ENCODE measurements at regions not wholly inside any gene's neighbourhood (a gene's known extent, or its start where the extent isn't known, plus 50 kb on each side); places are given as distances from the start of the nearest gene placed in this dataset.

- DNase-seq: no peak
- H3K36me3 ChIP-seq: no peaks in the 10 kb centered on the region
- H3K4me1 ChIP-seq: no peaks in the 10 kb centered on the region
- no peak overlapping the region for H3K4me3 ChIP-seq
- no peak overlapping the region for H3K27ac ChIP-seq
- no peaks in the 10 kb centered on the region for H3K9me3 ChIP-seq (replicated peaks)
- peaks cover 17% of the 10 kb centered on the region; the same call in 1 of the 2 replicates for H3K27me3 ChIP-seq
Observed at GRCh38 chr1:5222626-5223025, 568.2 kb downstream of the AJAP1 start.

- H3K36me3 ChIP-seq: no peaks in the 10 kb centered on the region
Observed at GRCh38 chr1:5221451-5221850, 567.0 kb downstream of the AJAP1 start.

GRCh38 chr1:5220821-5221220 lies 566.4 kb downstream of the AJAP1 start:
- Histone ChIP-seq H3K27ac (no peak overlapping the region), H3K9me3 (replicated peaks) (no peaks in the 10 kb centered on the region), H3K4me3 (no peak overlapping the region), H3K27me3 (peaks cover 4% of the 10 kb centered on the region; the same call in 1 of the 2 replicates), H3K4me1 (no peaks in the 10 kb centered on the region), H3K36me3 (no peaks in the 10 kb centered on the region)
- DNase-seq: no peak

More at GRCh38 chr1:5221451-5221850, 567.0 kb downstream of the AJAP1 start:
- Histone ChIP-seq H3K4me3 (no peak overlapping the region), H3K27me3 (peaks cover 8% of the 10 kb centered on the region; the same call in 1 of the 2 replicates), H3K9me3 (replicated peaks) (no peaks in the 10 kb centered on the region), H3K27ac (no peak overlapping the region), H3K4me1 (no peaks in the 10 kb centered on the region)
- no peak for DNase-seq

GRCh38 chr1:5220421-5220820 lies 566.0 kb downstream of the AJAP1 start:
- H3K27ac ChIP-seq: no peak overlapping the region
- H3K27me3 ChIP-seq: peaks cover under 1% of the 10 kb centered on the region; the same call in 1 of the 2 replicates
- no peak for DNase-seq
- H3K4me3 ChIP-seq: no peak overlapping the region
- no peaks in the 10 kb centered on the region for H3K9me3 ChIP-seq (replicated peaks)
- no peaks in the 10 kb centered on the region for H3K36me3 ChIP-seq
- H3K4me1 ChIP-seq: no peaks in the 10 kb centered on the region

- Histone ChIP-seq H3K4me3 (no peak overlapping the region), H3K9me3 (replicated peaks) (no peaks in the 10 kb centered on the region), H3K27me3 (peaks cover 5% of the 10 kb centered on the region), H3K27ac (no peak overlapping the region), H3K4me1 (no peaks in the 10 kb centered on the region), H3K36me3 (no peaks in the 10 kb centered on the region)
- DNase-seq: no peak
Observed at GRCh38 chr1:5200006-5200405, 545.6 kb downstream of the AJAP1 start.

GRCh38 chr1:5198328-5198727 lies 543.9 kb downstream of the AJAP1 start:
- Histone ChIP-seq H3K27ac (no peak overlapping the region), H3K9me3 (replicated peaks) (no peaks in the 10 kb centered on the region), H3K4me1 (no peaks in the 10 kb centered on the region), H3K36me3 (no peaks in the 10 kb centered on the region), H3K27me3 (peaks cover 5% of the 10 kb centered on the region), H3K4me3 (no peak overlapping the region)
- DNase-seq: peak in 1 of 2 experiments; percentile 19

- no peak for DNase-seq
- Histone ChIP-seq H3K27me3 (peaks cover 2% of the 10 kb centered on the region; the same call in 1 of the 2 replicates), H3K4me3 (no peak overlapping the region), H3K9me3 (replicated peaks) (no peaks in the 10 kb centered on the region), H3K27ac (no peak overlapping the region), H3K36me3 (no peaks in the 10 kb centered on the region), H3K4me1 (no peaks in the 10 kb centered on the region)
Observed at GRCh38 chr1:5191470-5191869, 537.1 kb downstream of the AJAP1 start.

- H3K27ac ChIP-seq: no peak overlapping the region
- peak in 1 of 2 experiments; percentile 11 for DNase-seq
- 0 out of 2 replicates have a peak, but pooled peaks cover 6% of the 10 kb centered on the region for H3K27me3 ChIP-seq
- H3K4me1 ChIP-seq: no peaks in the 10 kb centered on the region
- no peaks in the 10 kb centered on the region for H3K36me3 ChIP-seq
- H3K9me3 ChIP-seq (replicated peaks): no peaks in the 10 kb centered on the region
- H3K4me3 ChIP-seq: no peak overlapping the region
Observed at GRCh38 chr1:5189384-5189783, 535.0 kb downstream of the AJAP1 start.

GRCh38 chr1:5165762-5166161 lies 511.4 kb downstream of the AJAP1 start:
- Histone ChIP-seq H3K27ac (no peak overlapping the region), H3K9me3 (replicated peaks) (no peaks in the 10 kb centered on the region), H3K27me3 (no peaks in the 10 kb centered on the region), H3K4me1 (no peaks in the 10 kb centered on the region), H3K4me3 (no peak overlapping the region), H3K36me3 (no peaks in the 10 kb centered on the region)
- peak in 1 of 2 experiments; percentile 9 for DNase-seq

GRCh38 chr1:5164158-5164557 lies 509.7 kb downstream of the AJAP1 start:
- Histone ChIP-seq H3K27me3 (no peaks in the 10 kb centered on the region), H3K9me3 (replicated peaks) (no peaks in the 10 kb centered on the region), H3K4me3 (no peak overlapping the region), H3K27ac (no peak overlapping the region), H3K36me3 (no peaks in the 10 kb centered on the region), H3K4me1 (no peaks in the 10 kb centered on the region)
- DNase-seq: no peak

GRCh38 chr1:5161372-5161771 lies 507.0 kb downstream of the AJAP1 start:
- Histone ChIP-seq H3K27ac (no peak overlapping the region), H3K36me3 (no peaks in the 10 kb centered on the region), H3K4me3 (no peak overlapping the region), H3K9me3 (replicated peaks) (no peaks in the 10 kb centered on the region), H3K4me1 (no peaks in the 10 kb centered on the region), H3K27me3 (no peaks in the 10 kb centered on the region)
- no peak for DNase-seq

GRCh38 chr1:5157175-5157574 lies 502.8 kb downstream of the AJAP1 start:
- no peak overlapping the region for H3K27ac ChIP-seq
- H3K36me3 ChIP-seq: no peaks in the 10 kb centered on the region
- no peaks in the 10 kb centered on the region for H3K4me1 ChIP-seq
- no peaks in the 10 kb centered on the region for H3K9me3 ChIP-seq (replicated peaks)
- DNase-seq: no peak
- H3K4me3 ChIP-seq: no peak overlapping the region
- H3K27me3 ChIP-seq: 0 out of 2 replicates have a peak, but pooled peaks cover 5% of the 10 kb centered on the region

GRCh38 chr1:5156416-5157120 lies 502.2 kb downstream of the AJAP1 start:
- H3K27ac ChIP-seq: no peak overlapping the region
- H3K27me3 ChIP-seq: 0 out of 2 replicates have a peak, but pooled peaks cover 5% of the 10 kb centered on the region
- DNase-seq: no peak
- no peaks in the 10 kb centered on the region for H3K4me1 ChIP-seq
- no peaks in the 10 kb centered on the region for H3K9me3 ChIP-seq (replicated peaks)
- no peak overlapping the region for H3K4me3 ChIP-seq
- H3K36me3 ChIP-seq: no peaks in the 10 kb centered on the region

GRCh38 chr1:5151511-5151910 lies 497.1 kb downstream of the AJAP1 start:
- H3K36me3 ChIP-seq: no peaks in the 10 kb centered on the region
- DNase-seq: no peak

GRCh38 chr1:5150191-5150590 lies 495.8 kb downstream of the AJAP1 start:
- no peak for DNase-seq
- H3K36me3 ChIP-seq: no peaks in the 10 kb centered on the region
- H3K4me1 ChIP-seq: no peaks in the 10 kb centered on the region
- no peak overlapping the region for H3K27ac ChIP-seq
- no peaks in the 10 kb centered on the region for H3K9me3 ChIP-seq (replicated peaks)
- H3K4me3 ChIP-seq: no peak overlapping the region
- H3K27me3 ChIP-seq: peaks cover 5% of the 10 kb centered on the region

More at GRCh38 chr1:5151511-5151910, 497.1 kb downstream of the AJAP1 start:
- Histone ChIP-seq H3K4me1 (no peaks in the 10 kb centered on the region), H3K27ac (no peak overlapping the region), H3K9me3 (replicated peaks) (no peaks in the 10 kb centered on the region), H3K27me3 (peaks cover 8% of the 10 kb centered on the region), H3K4me3 (no peak overlapping the region)

- Histone ChIP-seq H3K4me3 (no peak overlapping the region), H3K36me3 (no peaks in the 10 kb centered on the region), H3K27ac (no peak overlapping the region), H3K27me3 (peaks cover 3% of the 10 kb centered on the region), H3K9me3 (replicated peaks) (no peaks in the 10 kb centered on the region), H3K4me1 (no peaks in the 10 kb centered on the region)
- no peak for DNase-seq
Observed at GRCh38 chr1:5147806-5148205, 493.4 kb downstream of the AJAP1 start.
